Subcutaneous abdominal adipose tissue (tissue), 5 donors: ENCODE measurements at regions not wholly inside any gene's neighbourhood (a gene's known extent, or its start where the extent isn't known, plus 50 kb on each side); places are given as distances from the start of the nearest gene placed in this dataset.

ENCODE experiments used
- H3K27ac ChIP-seq: one replicate; pipeline ENCODE4 v1.7.0; 2013; ENCODE audit warnings: low read depth, mild to moderate bottlenecking, inconsistent platforms, low read length, moderate library complexity
- H3K27me3 ChIP-seq, 5 donors: one replicate each; pipeline ENCODE4 v1.7.0; 2013; ENCODE audit warnings: low read length in 5 of 5, inconsistent platforms in 1 of 5; ENCODE audit not compliant: control insufficient read depth in 5 of 5, insufficient read depth in 4 of 5
- H3K36me3 ChIP-seq, 5 donors: one replicate each; pipeline ENCODE4 v1.7.0; 2013; ENCODE audit warnings: low read length in 5 of 5; ENCODE audit not compliant: control insufficient read depth in 5 of 5, insufficient read depth in 5 of 5
- H3K4me1 ChIP-seq, 5 donors: one replicate each; pipeline ENCODE4 v1.7.0; 2013; ENCODE audit warnings: low read length in 5 of 5, mild to moderate bottlenecking in 3 of 5, moderate library complexity in 1 of 5; ENCODE audit not compliant: control insufficient read depth in 5 of 5, insufficient read depth in 5 of 5
- H3K4me3 ChIP-seq, 5 donors: one replicate each; pipeline ENCODE4 v1.7.0; 2013; ENCODE audit warnings: low read length in 5 of 5, low read depth in 1 of 5
- H3K9ac ChIP-seq, 5 donors: one replicate each; pipeline ENCODE4 v1.7.0; 2013; ENCODE audit warnings: low read length in 5 of 5, mild to moderate bottlenecking in 4 of 5, moderate library complexity in 3 of 5
- H3K9me3 ChIP-seq, 5 donors: one replicate each; pipeline ENCODE4 v1.7.0; 2013; ENCODE audit warnings: low read length in 5 of 5; ENCODE audit not compliant: control insufficient read depth in 5 of 5
- donor health status: healthy.
- donor health status: healthy.
- donor health status: healthy.
- donor health status: healthy.
- donor health status: healthy.

GRCh38 chr12:39188689-39189088 lies 254.2 kb downstream of the KIF21A start:
- no peak overlapping the region for H3K9ac ChIP-seq
- no peaks in the 10 kb centered on the region for H3K4me1 ChIP-seq
- no peak overlapping the region for H3K4me3 ChIP-seq
- no peaks in the 10 kb centered on the region for H3K27me3 ChIP-seq
- no peaks in the 10 kb centered on the region for H3K36me3 ChIP-seq
- peaks cover 0 to 2% (median 0%) of the 10 kb centered on the region in 5 donors for H3K9me3 ChIP-seq
- no peak overlapping the region for H3K27ac ChIP-seq

GRCh38 chr12:39186744-39187143 lies 256.2 kb downstream of the KIF21A start:
- Histone ChIP-seq H3K9me3 (peaks cover 0 to 2% (median 0%) of the 10 kb centered on the region in 5 donors), H3K4me3 (no peak overlapping the region), H3K27me3 (no peaks in the 10 kb centered on the region), H3K27ac (no peak overlapping the region), H3K9ac (no peak overlapping the region), H3K36me3 (no peaks in the 10 kb centered on the region), H3K4me1 (no peaks in the 10 kb centered on the region)

GRCh38 chr12:39178837-39179236 lies 264.1 kb downstream of the KIF21A start:
- Histone ChIP-seq H3K27ac (no peak overlapping the region), H3K4me3 (no peak overlapping the region), H3K36me3 (no peaks in the 10 kb centered on the region), H3K9ac (no peak overlapping the region), H3K9me3 (no peaks in the 10 kb centered on the region), H3K27me3 (no peaks in the 10 kb centered on the region), H3K4me1 (no peaks in the 10 kb centered on the region)

- no peaks in the 10 kb centered on the region for H3K27me3 ChIP-seq
- no peaks in the 10 kb centered on the region for H3K4me1 ChIP-seq
- H3K27ac ChIP-seq, result no peak overlapping the region
- no peaks in the 10 kb centered on the region for H3K9me3 ChIP-seq
- no peak overlapping the region for H3K4me3 ChIP-seq
- no peak overlapping the region for H3K9ac ChIP-seq
- no peaks in the 10 kb centered on the region for H3K36me3 ChIP-seq
These were observed 266.6 kb downstream of the KIF21A start for GRCh38 chr12:39176356-39176755.

GRCh38 chr12:39173726-39174125 lies 268.3 kb upstream of the CPNE8 start:
- no peaks in the 10 kb centered on the region for H3K27me3 ChIP-seq
- H3K36me3 ChIP-seq, result no peaks in the 10 kb centered on the region
- H3K4me3 ChIP-seq, result no peak overlapping the region
- H3K9ac ChIP-seq, result no peak overlapping the region
- H3K4me1 ChIP-seq, result no peaks in the 10 kb centered on the region
- H3K27ac ChIP-seq, result no peak overlapping the region
- H3K9me3 ChIP-seq, result no peaks in the 10 kb centered on the region

- no peaks in the 10 kb centered on the region for H3K4me1 ChIP-seq
- H3K27me3 ChIP-seq, result no peaks in the 10 kb centered on the region
- H3K4me3 ChIP-seq, result no peak overlapping the region
- no peak overlapping the region for H3K27ac ChIP-seq
- H3K36me3 ChIP-seq, result no peaks in the 10 kb centered on the region
- H3K9ac ChIP-seq, result no peak overlapping the region
- peaks cover 0 to 2% (median 0%) of the 10 kb centered on the region in 5 donors for H3K9me3 ChIP-seq
These were observed 259.9 kb upstream of the CPNE8 start for GRCh38 chr12:39165338-39165737.

GRCh38 chr12:39161465-39162085 lies 256.2 kb upstream of the CPNE8 start:
- H3K4me1 ChIP-seq, result no peaks in the 10 kb centered on the region
- H3K27ac ChIP-seq, result no peak overlapping the region

GRCh38 chr12:39157696-39158342 lies 252.4 kb upstream of the CPNE8 start:
- Histone ChIP-seq H3K27ac (no peak overlapping the region), H3K9ac (no peak overlapping the region), H3K4me3 (no peak overlapping the region), H3K9me3 (peaks cover 0 to 2% (median 0%) of the 10 kb centered on the region in 5 donors), H3K36me3 (no peaks in the 10 kb centered on the region), H3K4me1 (no peaks in the 10 kb centered on the region), H3K27me3 (peaks cover 0 to 2% (median 0%) of the 10 kb centered on the region in 5 donors)

More at GRCh38 chr12:39161465-39162085, 256.2 kb upstream of the CPNE8 start:
- Histone ChIP-seq H3K4me3 (no peak overlapping the region), H3K36me3 (no peaks in the 10 kb centered on the region), H3K27me3 (no peaks in the 10 kb centered on the region), H3K9ac (no peak overlapping the region), H3K9me3 (peaks cover 0 to 2% (median 0%) of the 10 kb centered on the region in 5 donors)

GRCh38 chr12:39145175-39145999 lies 240.0 kb upstream of the CPNE8 start:
- H3K36me3 ChIP-seq, result no peaks in the 10 kb centered on the region
- peak overlapping the region in 1 of 5 donors; percentile 75 for H3K9ac ChIP-seq
- peaks cover 0 to 18% (median 11%) of the 10 kb centered on the region in 5 donors for H3K4me1 ChIP-seq
- H3K27ac ChIP-seq, result no peak overlapping the region
- peak overlapping the region; percentile 46 to 72 (median 59) for H3K4me3 ChIP-seq
- peaks cover 0 to 14% (median 8%) of the 10 kb centered on the region in 5 donors for H3K27me3 ChIP-seq
- peaks cover 0 to 10% (median 0%) of the 10 kb centered on the region in 5 donors for H3K9me3 ChIP-seq

GRCh38 chr12:39144613-39145061 lies 239.2 kb upstream of the CPNE8 start:
- peaks cover 0 to 14% (median 8%) of the 10 kb centered on the region in 5 donors for H3K27me3 ChIP-seq
- peaks cover 0 to 18% (median 11%) of the 10 kb centered on the region in 5 donors for H3K4me1 ChIP-seq
- no peak overlapping the region for H3K27ac ChIP-seq
- no peaks in the 10 kb centered on the region for H3K36me3 ChIP-seq
- H3K4me3 ChIP-seq, result peak overlapping the region; percentile 46 to 72 (median 59)
- H3K9ac ChIP-seq, result peak overlapping the region in 1 of 5 donors; percentile 75
- peaks cover 0 to 3% (median 0%) of the 10 kb centered on the region in 5 donors for H3K9me3 ChIP-seq
